ENCODE measurements at regions not wholly inside any gene's neighbourhood (a gene's known extent, or its start where the extent isn't known, plus 50 kb on each side); places are given as distances from the start of the nearest gene placed in this dataset.

DNA sequence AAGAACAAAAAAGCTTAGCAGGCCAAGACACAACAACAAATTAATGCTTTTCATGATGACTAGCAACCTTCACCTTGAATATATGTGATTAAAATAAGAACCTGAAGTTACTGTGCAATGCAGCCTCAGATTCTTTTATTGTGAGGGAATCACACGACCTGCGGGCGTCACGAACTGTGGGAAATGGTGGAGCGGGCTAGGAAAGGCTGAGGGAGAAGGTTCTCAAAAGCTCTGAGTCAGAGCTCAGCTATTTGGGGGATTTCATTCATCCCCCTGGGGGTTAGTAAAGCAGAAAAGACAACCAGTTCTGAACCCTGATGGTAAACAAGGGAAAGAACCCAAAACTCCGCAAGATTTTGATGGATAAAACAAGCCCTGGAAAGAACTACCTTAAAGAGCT lies 89.3 kb upstream of the NCKAP5 start:
- no peak for TF ChIP-seq POLR2A (IDR thresholded peaks at IDR 0.05)
- TF ChIP-seq, protein P1, sequence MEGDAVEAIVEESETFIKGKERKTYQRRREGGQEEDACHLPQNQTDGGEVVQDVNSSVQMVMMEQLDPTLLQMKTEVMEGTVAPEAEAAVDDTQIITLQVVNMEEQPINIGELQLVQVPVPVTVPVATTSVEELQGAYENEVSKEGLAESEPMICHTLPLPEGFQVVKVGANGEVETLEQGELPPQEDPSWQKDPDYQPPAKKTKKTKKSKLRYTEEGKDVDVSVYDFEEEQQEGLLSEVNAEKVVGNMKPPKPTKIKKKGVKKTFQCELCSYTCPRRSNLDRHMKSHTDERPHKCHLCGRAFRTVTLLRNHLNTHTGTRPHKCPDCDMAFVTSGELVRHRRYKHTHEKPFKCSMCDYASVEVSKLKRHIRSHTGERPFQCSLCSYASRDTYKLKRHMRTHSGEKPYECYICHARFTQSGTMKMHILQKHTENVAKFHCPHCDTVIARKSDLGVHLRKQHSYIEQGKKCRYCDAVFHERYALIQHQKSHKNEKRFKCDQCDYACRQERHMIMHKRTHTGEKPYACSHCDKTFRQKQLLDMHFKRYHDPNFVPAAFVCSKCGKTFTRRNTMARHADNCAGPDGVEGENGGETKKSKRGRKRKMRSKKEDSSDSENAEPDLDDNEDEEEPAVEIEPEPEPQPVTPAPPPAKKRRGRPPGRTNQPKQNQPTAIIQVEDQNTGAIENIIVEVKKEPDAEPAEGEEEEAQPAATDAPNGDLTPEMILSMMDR (IDR thresholded peaks at IDR 0.05): no peak
